Stimulated activated CD4-positive, alpha-beta T cell treated with anti-CD3 and anti-CD28 coated beads, Interleukin-2, amount 100 ng/mL, for 48 hours (primary cell): ENCODE measurements at regions not wholly inside any gene's neighbourhood (a gene's known extent, or its start where the extent isn't known, plus 50 kb on each side); places are given as distances from the start of the nearest gene placed in this dataset.
A peak's percentile ranks its signal among the peaks of the same experiment; 100 is the strongest.
"Not testable (repeated sequence)": the region's sequence is repeated elsewhere in the genome, so short reads cannot be mapped to it uniquely, and the experiment has no call there.

ENCODE experiments used
- DNase-seq, 2 donors: peaks; one replicate each; pipeline ENCODE4 v3.0.0-alpha.2; 2020

- DNase-seq, result no peak
Observed at GRCh38 chr7:114108510-114108909, 189.7 kb upstream of the PPP1R3A start.

- DNase-seq, result no peak
Observed at GRCh38 chr7:114107522-114107921, 188.7 kb upstream of the PPP1R3A start.

GRCh38 chr7:114104035-114104434, 185.2 kb upstream of the PPP1R3A start:
- no peak for DNase-seq

GRCh38 chr7:114102996-114103395, 184.2 kb upstream of the PPP1R3A start:
- no peak for DNase-seq

- DNase-seq, result no peak
Observed at GRCh38 chr7:114102131-114102530, 183.3 kb upstream of the PPP1R3A start.

GRCh38 chr7:114100810-114101209, 182.0 kb upstream of the PPP1R3A start:
- DNase-seq, result no peak

- no peak for DNase-seq
Observed at GRCh38 chr7:114099337-114099736, 180.5 kb upstream of the PPP1R3A start.

- DNase-seq, result no peak
Observed at GRCh38 chr7:114095885-114096284, 177.1 kb upstream of the PPP1R3A start.

- no peak for DNase-seq
Observed at GRCh38 chr7:114088470-114088940, 169.7 kb upstream of the PPP1R3A start.

- DNase-seq, result no peak
Observed at GRCh38 chr7:114087653-114088469, 169.1 kb upstream of the PPP1R3A start.

GRCh38 chr7:114086914-114087652, 168.3 kb upstream of the PPP1R3A start:
- DNase-seq, result no peak

GRCh38 chr7:114086537-114086913, 167.7 kb upstream of the PPP1R3A start:
- peak in 1 of 2 donors; percentile 2 for DNase-seq

- peak; percentile 12 to 18 for DNase-seq
Observed at GRCh38 chr7:114085592-114086501, 167.0 kb upstream of the PPP1R3A start.

GRCh38 chr7:114085313-114085591, 166.4 kb upstream of the PPP1R3A start:
- no peak for DNase-seq

- DNase-seq, result peak; percentile 1 to 6
Observed at GRCh38 chr7:114084472-114085312, 165.9 kb upstream of the PPP1R3A start.

- no peak for DNase-seq
Observed at GRCh38 chr7:114084002-114084471, 165.2 kb upstream of the PPP1R3A start.

- no peak for DNase-seq
Observed at GRCh38 chr7:114083166-114084001, 164.6 kb upstream of the PPP1R3A start.

GRCh38 chr7:114082642-114083165, 163.9 kb upstream of the PPP1R3A start:
- no peak for DNase-seq

GRCh38 chr7:114081606-114082425, 163.0 kb upstream of the PPP1R3A start:
- DNase-seq, result no peak

- not testable (repeated sequence) for DNase-seq
Observed at GRCh38 chr7:114077158-114077524, 158.3 kb upstream of the PPP1R3A start.
